GM23248 (cell line): ENCODE measurements at regions not wholly inside any gene's neighbourhood (a gene's known extent, or its start where the extent isn't known, plus 50 kb on each side); places are given as distances from the start of the nearest gene placed in this dataset. TPM values are rescaled to one million over a fixed set of nuclear protein-coding genes. Genes with fewer than 3 reads are reported as not detected.

Experiments used
- DNase-seq: peaks from one replicate; pipeline ENCODE4 v3.0.0-alpha.2; 2015
- H2AFZ ChIP-seq: fragments of 200-600 bp; sonication (generic); 2 replicates; pipeline ENCODE4 v1.6.1; 2016; ENCODE audit warnings: antibody characterized with exemption
- H3F3A ChIP-seq: fragments of 200-600 bp; sonication (generic); 2 replicates; pipeline ENCODE4 v1.6.1; 2016; ENCODE audit warnings: mild to moderate bottlenecking, antibody characterized with exemption, mixed run types; ENCODE audit not compliant: insufficient read depth
- H3K27ac ChIP-seq: fragments of 200-600 bp; sonication (generic); 2 replicates; pipeline ENCODE4 v1.5.1; 2016; ENCODE audit warnings: mild to moderate bottlenecking
- H3K27me3 ChIP-seq: fragments of 200-600 bp; sonication (generic); replicated peaks from 2 replicates; pipeline ENCODE4 v1.6.1; 2016; ENCODE audit warnings: mild to moderate bottlenecking; ENCODE audit not compliant: insufficient read depth
- H3K36me3 ChIP-seq: fragments of 200-600 bp; sonication (generic); 2 replicates; pipeline ENCODE4 v1.6.1; 2016; ENCODE audit warnings: low read depth, mild to moderate bottlenecking
- H3K4me1 ChIP-seq: fragments of 200-600 bp; sonication (generic); 2 replicates; pipeline ENCODE4 v1.6.1; 2016; ENCODE audit warnings: mild to moderate bottlenecking; ENCODE audit not compliant: insufficient read depth
- H3K4me2 ChIP-seq: fragments of 200-600 bp; sonication (generic); one replicate; pipeline ENCODE4 v1.6.1; 2016; ENCODE audit warnings: mild to moderate bottlenecking; ENCODE audit not compliant: unreplicated experiment
- H3K4me3 ChIP-seq: fragments of 200-600 bp; sonication (generic); 2 replicates; pipeline ENCODE4 v1.5.1; 2016; ENCODE audit warnings: mild to moderate bottlenecking
- H3K79me2 ChIP-seq: fragments of 200-600 bp; sonication (generic); 2 replicates; pipeline ENCODE4 v1.6.1; 2016; ENCODE audit warnings: mild to moderate bottlenecking; ENCODE audit not compliant: insufficient read depth
- H3K9ac ChIP-seq: fragments of 200-600 bp; sonication (generic); 2 replicates; pipeline ENCODE4 v1.6.1; 2016; ENCODE audit warnings: mild to moderate bottlenecking
- H3K9me2 ChIP-seq: fragments of 200-600 bp; sonication (generic); 2 replicates; pipeline ENCODE4 v1.6.1; 2016; ENCODE audit warnings: mixed run types, mild to moderate bottlenecking, moderate library complexity; ENCODE audit not compliant: insufficient read depth
- H3K9me3 ChIP-seq: fragments of 200-600 bp; sonication (generic); one replicate; pipeline ENCODE4 v1.6.1; 2017; ENCODE audit warnings: low read depth
- H4K20me1 ChIP-seq: fragments of 200-600 bp; sonication (generic); 2 replicates; pipeline ENCODE4 v1.6.0; 2016; ENCODE audit not compliant: insufficient read depth
- EZH2 ChIP-seq: fragments of 200-600 bp; sonication (generic); IDR thresholded peaks from 2 replicates; pipeline ENCODE4 v1.6.1; 2018; ENCODE audit warnings: antibody characterized with exemption, mild to moderate bottlenecking; ENCODE audit not compliant: insufficient read depth, poor library complexity, severe bottlenecking
- EZH2phosphoT487 ChIP-seq: fragments of 200-600 bp; sonication (generic); IDR thresholded peaks from 2 replicates; pipeline ENCODE4 v1.6.1; 2018; ENCODE audit warnings: antibody characterized with exemption, moderate library complexity, mild to moderate bottlenecking, low read depth; ENCODE audit not compliant: insufficient read depth
- WGBS, 2 experiments: methylation state at CpG; one replicate each; pipeline ENCODE4 v1.1.6; 2015 to 2017; ENCODE audit warnings: low lambda C conversion rate in 2 of 2, low coverage in 1 of 2; ENCODE audit errors: missing lambda C conversion rate in 2 of 2; 5-methylcytosine and 5-hydroxymethylcytosine counted together
- in situ Hi-C: fragments of 300-500 bp; cut with MboI; formaldehyde crosslinking; loops from 2 replicates; pipeline ENCODE4 v1.15.0; 2020
- microRNA-seq: library from miRNA; unstranded; fragments of <30 nt; microRNA quantifications from one replicate; pipeline ENCODE4, GENCODE V29; 2016; ENCODE audit warnings: borderline number of aligned reads
- small RNA-seq: library from RNA; depleted of rRNA; stranded (forward); fragments of <200 nt; gene quantifications from one replicate; pipeline ENCODE3, GENCODE V24; 2014; ENCODE audit warnings: low read depth, low replicate concordance

DNA sequence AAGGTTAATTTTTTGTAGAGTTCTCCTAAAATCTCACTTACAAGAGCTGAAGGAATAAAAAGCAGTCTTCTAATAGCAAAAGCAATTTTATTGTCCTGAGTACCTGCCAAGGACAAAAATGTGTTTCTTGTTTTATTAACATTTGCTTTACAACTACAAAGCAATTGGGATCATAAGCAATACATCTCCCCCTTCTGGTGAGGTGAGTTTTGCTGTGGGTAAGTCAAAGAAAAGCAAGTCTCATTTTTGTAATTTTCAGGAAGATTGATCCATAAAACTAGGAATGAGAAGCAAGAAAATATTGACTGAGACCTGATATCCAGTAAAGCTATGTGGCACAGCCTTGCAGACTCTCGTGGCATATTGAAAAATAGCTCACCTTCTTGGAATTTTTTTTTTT is 2162.7 kb downstream of the NCAM2 start:
- H2AFZ ChIP-seq: no peak overlapping the region
- no peaks in the 10 kb centered on the region for H3K27me3 ChIP-seq
- H3K9me3 ChIP-seq: no peaks in the 10 kb centered on the region
- H3K36me3 ChIP-seq: no peaks in the 10 kb centered on the region
- WGBS, 2 experiments: 0 to 2% methylated on average over 1 of the region's 1 CpG
- H3K4me1 ChIP-seq: no peaks in the 10 kb centered on the region
- no peak overlapping the region for H3K9ac ChIP-seq
- no peak for DNase-seq
- TF ChIP-seq EZH2 (no peak), EZH2phosphoT487 (no peak)
- H3K27ac ChIP-seq: no peak overlapping the region
- H3K9me2 ChIP-seq: no peaks in the 10 kb centered on the region
- in situ Hi-C loops: no loop called here
- no peak overlapping the region for H3K4me3 ChIP-seq
- H3K79me2 ChIP-seq: no peaks in the 10 kb centered on the region
- H4K20me1 ChIP-seq: no peaks in the 10 kb centered on the region
- no peaks in the 10 kb centered on the region for H3F3A ChIP-seq
- no peak overlapping the region for H3K4me2 ChIP-seq

DNA sequence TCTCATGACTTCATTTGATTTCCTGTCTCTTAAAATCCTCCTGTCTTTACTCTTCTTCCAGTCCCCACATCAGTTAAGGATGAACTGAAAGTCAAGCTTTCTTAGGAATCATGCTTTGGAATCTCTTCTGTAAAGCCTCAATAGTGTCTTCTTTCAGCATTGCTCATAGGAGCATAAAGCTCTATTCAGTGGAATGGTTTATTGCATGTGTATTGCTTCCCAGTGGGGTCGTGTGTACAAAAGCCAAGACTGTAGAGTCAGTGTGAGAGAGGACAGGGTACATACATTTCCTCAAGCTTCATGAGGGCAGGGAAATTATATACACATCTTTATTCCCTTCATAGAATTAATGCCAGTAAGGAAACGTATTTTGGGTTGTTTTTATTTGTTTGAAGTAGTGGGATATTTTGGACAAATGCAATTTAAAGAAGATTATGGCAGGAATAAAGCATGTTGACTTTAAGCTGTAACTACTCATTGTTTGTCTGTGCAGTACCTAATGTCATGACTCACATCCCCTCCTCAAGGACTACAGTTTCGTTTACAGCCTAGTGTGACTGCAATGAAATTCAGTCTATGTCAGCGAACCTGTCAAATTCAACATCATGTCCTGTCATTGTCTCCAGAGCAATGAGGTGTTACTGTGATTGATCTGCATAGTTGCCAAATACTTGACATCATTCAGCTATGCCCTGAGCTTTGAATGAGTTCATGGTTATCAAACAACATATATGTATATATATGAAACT is 2164.2 kb downstream of the NCAM2 start:
- Histone ChIP-seq H3F3A (no peaks in the 10 kb centered on the region), H4K20me1 (no peaks in the 10 kb centered on the region), H3K79me2 (no peaks in the 10 kb centered on the region), H3K27ac (no peak overlapping the region), H3K9me2 (no peaks in the 10 kb centered on the region), H3K4me2 (no peak overlapping the region), H3K9ac (no peak overlapping the region), H3K4me3 (no peak overlapping the region), H3K4me1 (no peaks in the 10 kb centered on the region), H3K36me3 (no peaks in the 10 kb centered on the region), H3K9me3 (no peaks in the 10 kb centered on the region), H3K27me3 (no peaks in the 10 kb centered on the region), H2AFZ (no peak overlapping the region)
- DNase-seq: no peak
- 8 to 9% methylated on average over 4 of the region's 4 CpGs for WGBS, 2 experiments
- TF ChIP-seq EZH2: no peak
- no peak for TF ChIP-seq EZH2phosphoT487
- in situ Hi-C loops: no loop called here

Small RNA genes in the stretch of these regions (microRNA-seq; reads per million reads assigned to microRNA genes)
- not detected for gene MIR6130

Small RNA genes in the stretch of these regions (small RNA-seq; reads per million reads assigned to genes)
- gene MIR6130: not detected
- not detected for gene RNU4-45P
